GM12892 (cell line): ENCODE measurements at regions not wholly inside any gene's neighbourhood (a gene's known extent, or its start where the extent isn't known, plus 50 kb on each side); places are given as distances from the start of the nearest gene placed in this dataset.

Experiments
- POLR2A ChIP-seq: IDR thresholded peaks from 2 replicates; pipeline ENCODE4 v1.6.1; 2011; ENCODE audit warnings: low read depth, low read length, control low read depth
- POLR2AphosphoS5 ChIP-seq: IDR thresholded peaks from 2 replicates; pipeline ENCODE4 v1.6.1; 2011; ENCODE audit warnings: low read depth, low read length, control low read depth

GRCh38 chr13:77377016-77377415, 50.1 kb upstream of the MYCBP2 start:
- no peak for TF ChIP-seq POLR2AphosphoS5
- no peak for TF ChIP-seq POLR2A
